ENCODE measurements at regions not wholly inside any gene's neighbourhood (a gene's known extent, or its start where the extent isn't known, plus 50 kb on each side); places are given as distances from the start of the nearest gene placed in this dataset.

- no peaks in the 10 kb centered on the region for H3K4me1 Mint-ChIP-seq
- H3K27ac Mint-ChIP-seq = no peak overlapping the region
- peaks cover 12% of the 10 kb centered on the region for H3K27me3 Mint-ChIP-seq
- H3K9me3 Mint-ChIP-seq = peaks cover 5 to 13% of the 10 kb centered on the region in 2 donors
- no peak for DNase-seq
- ATAC-seq = no peak
- no peak overlapping the region for H3K4me3 Mint-ChIP-seq
Measured at GRCh38 chr4:53755656-53756055, 164.4 kb upstream of the LNX1 start.

- ATAC-seq (no peak), DNase-seq (no peak)
- peaks cover 5 to 13% of the 10 kb centered on the region in 2 donors for H3K9me3 Mint-ChIP-seq
- no peak overlapping the region for H3K27ac Mint-ChIP-seq
- H3K27me3 Mint-ChIP-seq = peaks cover 16% of the 10 kb centered on the region
- H3K4me1 Mint-ChIP-seq = no peaks in the 10 kb centered on the region
- H3K4me3 Mint-ChIP-seq = no peak overlapping the region
Measured at GRCh38 chr4:53752124-53752523, 160.8 kb upstream of the LNX1 start.

- no peak overlapping the region for H3K4me3 Mint-ChIP-seq
- peaks cover 35% of the 10 kb centered on the region for H3K27me3 Mint-ChIP-seq
- no peaks in the 10 kb centered on the region for H3K4me1 Mint-ChIP-seq
- ATAC-seq (no peak), DNase-seq (no peak)
- H3K9me3 Mint-ChIP-seq = no peaks in the 10 kb centered on the region
- no peak overlapping the region for H3K27ac Mint-ChIP-seq
Measured at GRCh38 chr4:53748328-53748772, 157.1 kb upstream of the LNX1 start.

- ATAC-seq (no peak), DNase-seq (no peak)
- H3K9me3 Mint-ChIP-seq = no peaks in the 10 kb centered on the region
- H3K27ac Mint-ChIP-seq = no peak overlapping the region
- peaks cover 35% of the 10 kb centered on the region for H3K27me3 Mint-ChIP-seq
- no peaks in the 10 kb centered on the region for H3K4me1 Mint-ChIP-seq
- H3K4me3 Mint-ChIP-seq = no peak overlapping the region
Measured at GRCh38 chr4:53747401-53747800, 156.1 kb upstream of the LNX1 start.

- no peak overlapping the region for H3K27ac Mint-ChIP-seq
- peaks cover 0 to 7% of the 10 kb centered on the region in 2 donors for H3K9me3 Mint-ChIP-seq
- ATAC-seq = no peak
- no peak overlapping the region for H3K4me3 Mint-ChIP-seq
- no peak for DNase-seq
- peaks cover 26% of the 10 kb centered on the region for H3K27me3 Mint-ChIP-seq
- H3K4me1 Mint-ChIP-seq = no peaks in the 10 kb centered on the region
Measured at GRCh38 chr4:53744446-53745160, 153.3 kb upstream of the LNX1 start.

GRCh38 chr4:53734584-53735353, 143.5 kb upstream of the LNX1 start:
- no peak for DNase-seq
- Mint-ChIP-seq H3K27ac (no peak overlapping the region), H3K9me3 (peaks cover 6 to 8% of the 10 kb centered on the region in 2 donors), H3K4me1 (no peaks in the 10 kb centered on the region), H3K27me3 (peaks cover 8% of the 10 kb centered on the region), H3K4me3 (no peak overlapping the region)
- ATAC-seq = no peak

- peaks cover 6 to 8% of the 10 kb centered on the region in 2 donors for H3K9me3 Mint-ChIP-seq
- no peaks in the 10 kb centered on the region for H3K4me1 Mint-ChIP-seq
- H3K27ac Mint-ChIP-seq = no peak overlapping the region
- DNase-seq = no peak
- H3K4me3 Mint-ChIP-seq = no peak overlapping the region
- no peak for ATAC-seq
- peaks cover 8% of the 10 kb centered on the region for H3K27me3 Mint-ChIP-seq
Measured at GRCh38 chr4:53734182-53734581, 142.9 kb upstream of the LNX1 start.

GRCh38 chr4:53732661-53733060, 141.4 kb upstream of the LNX1 start:
- no peak for ATAC-seq
- Mint-ChIP-seq H3K4me3 (no peak overlapping the region), H3K9me3 (peaks cover 6 to 8% of the 10 kb centered on the region in 2 donors), H3K27ac (no peak overlapping the region), H3K4me1 (no peaks in the 10 kb centered on the region), H3K27me3 (peaks cover 8% of the 10 kb centered on the region)
- no peak for DNase-seq

GRCh38 chr4:53730031-53730805, 138.9 kb upstream of the LNX1 start:
- Mint-ChIP-seq H3K4me3 (no peak overlapping the region), H3K27me3 (peaks cover 8% of the 10 kb centered on the region), H3K9me3 (peaks cover 0 to under 1% of the 10 kb centered on the region in 2 donors), H3K4me1 (no peaks in the 10 kb centered on the region), H3K27ac (no peak overlapping the region)
- ATAC-seq = no peak
- no peak for DNase-seq

- Mint-ChIP-seq H3K4me3 (no peak overlapping the region), H3K27ac (no peak overlapping the region)
- no peak for ATAC-seq
Measured at GRCh38 chr4:53722110-53722509, 130.8 kb upstream of the LNX1 start.

GRCh38 chr4:53721263-53721662, 130.0 kb upstream of the LNX1 start:
- peaks cover 46% of the 10 kb centered on the region for H3K27me3 Mint-ChIP-seq
- DNase-seq (no peak), ATAC-seq (no peak)
- no peaks in the 10 kb centered on the region for H3K9me3 Mint-ChIP-seq
- H3K27ac Mint-ChIP-seq = no peak overlapping the region
- no peak overlapping the region for H3K4me3 Mint-ChIP-seq
- no peaks in the 10 kb centered on the region for H3K4me1 Mint-ChIP-seq

More at GRCh38 chr4:53722110-53722509, 130.8 kb upstream of the LNX1 start:
- DNase-seq = no peak
- Mint-ChIP-seq H3K4me1 (no peaks in the 10 kb centered on the region), H3K9me3 (no peaks in the 10 kb centered on the region), H3K27me3 (peaks cover 40% of the 10 kb centered on the region)

- no peak overlapping the region for H3K27ac Mint-ChIP-seq
- peaks cover 50% of the 10 kb centered on the region for H3K27me3 Mint-ChIP-seq
- H3K9me3 Mint-ChIP-seq = no peaks in the 10 kb centered on the region
- ATAC-seq = no peak
- no peaks in the 10 kb centered on the region for H3K4me1 Mint-ChIP-seq
- no peak overlapping the region for H3K4me3 Mint-ChIP-seq
- no peak for DNase-seq
Measured at GRCh38 chr4:53720776-53721175, 129.5 kb upstream of the LNX1 start.

GRCh38 chr4:53717064-53717549, 125.8 kb upstream of the LNX1 start:
- H3K27ac Mint-ChIP-seq = no peak overlapping the region
- H3K9me3 Mint-ChIP-seq = no peaks in the 10 kb centered on the region
- H3K4me3 Mint-ChIP-seq = no peak overlapping the region
- no peak for ATAC-seq
- H3K27me3 Mint-ChIP-seq = peaks cover 49% of the 10 kb centered on the region
- no peaks in the 10 kb centered on the region for H3K4me1 Mint-ChIP-seq
- DNase-seq = no peak

- no peak for DNase-seq
- no peak overlapping the region for H3K27ac Mint-ChIP-seq
- H3K4me3 Mint-ChIP-seq = no peak overlapping the region
- ATAC-seq = no peak
- H3K4me1 Mint-ChIP-seq = no peaks in the 10 kb centered on the region
- H3K27me3 Mint-ChIP-seq = peaks cover 55% of the 10 kb centered on the region
- no peaks in the 10 kb centered on the region for H3K9me3 Mint-ChIP-seq
Measured at GRCh38 chr4:53716471-53717063, 125.3 kb upstream of the LNX1 start.

- no peak overlapping the region for H3K4me3 Mint-ChIP-seq
- ATAC-seq (no peak), DNase-seq (no peak)
- no peak overlapping the region for H3K27ac Mint-ChIP-seq
- peaks cover 60% of the 10 kb centered on the region for H3K27me3 Mint-ChIP-seq
- H3K9me3 Mint-ChIP-seq = no peaks in the 10 kb centered on the region
- no peaks in the 10 kb centered on the region for H3K4me1 Mint-ChIP-seq
Measured at GRCh38 chr4:53716011-53716410, 124.7 kb upstream of the LNX1 start.
